ENCODE measurements at regions not wholly inside any gene's neighbourhood (a gene's known extent, or its start where the extent isn't known, plus 50 kb on each side); places are given as distances from the start of the nearest gene placed in this dataset.
A peak's percentile ranks its signal among the peaks of the same experiment; 100 is the strongest.
"Not testable (repeated sequence)": the region's sequence is repeated elsewhere in the genome, so short reads cannot be mapped to it uniquely, and the experiment has no call there.

- no peak for DNase-seq (ENCODE audit: low spot score)
Measured at GRCh38 chrX:50967736-50968135, 57.2 kb downstream of the BMP15 start.

- DNase-seq (ENCODE audit: low spot score): not testable (repeated sequence)
Measured at GRCh38 chrX:50968871-50969635, 58.5 kb downstream of the BMP15 start.

- no peak for DNase-seq (ENCODE audit: low spot score)
Measured at GRCh38 chrX:50971395-50971794, 60.9 kb downstream of the BMP15 start.

GRCh38 chrX:50973199-50973598 is 62.7 kb downstream of the BMP15 start:
- DNase-seq (ENCODE audit: low spot score): no peak

- no peak for DNase-seq (ENCODE audit: low spot score)
Measured at GRCh38 chrX:50978920-50979682, 68.6 kb downstream of the BMP15 start.

GRCh38 chrX:50980251-50980650 is 69.7 kb downstream of the BMP15 start:
- DNase-seq (ENCODE audit: low spot score): no peak

- no peak for DNase-seq (ENCODE audit: low spot score)
Measured at GRCh38 chrX:50988649-50989048, 78.1 kb downstream of the BMP15 start.

- no peak for DNase-seq (ENCODE audit: low spot score)
Measured at GRCh38 chrX:50996930-50997329, 86.4 kb downstream of the BMP15 start.

GRCh38 chrX:51000384-51000783 is 89.8 kb downstream of the BMP15 start:
- DNase-seq (ENCODE audit: low spot score): not testable (repeated sequence)

GRCh38 chrX:51001733-51002632 is 91.4 kb downstream of the BMP15 start:
- not testable (repeated sequence) for DNase-seq (ENCODE audit: low spot score)

- no peak for DNase-seq (ENCODE audit: low spot score)
Measured at GRCh38 chrX:51006064-51006463, 95.5 kb downstream of the BMP15 start.

GRCh38 chrX:51024106-51024696 is 113.7 kb downstream of the BMP15 start:
- no peak for DNase-seq (ENCODE audit: low spot score)

GRCh38 chrX:51026862-51027261 is 116.3 kb downstream of the BMP15 start:
- DNase-seq (ENCODE audit: low spot score): no peak

- DNase-seq (ENCODE audit: low spot score): no peak
Measured at GRCh38 chrX:51035746-51036145, 125.2 kb downstream of the BMP15 start.

GRCh38 chrX:51047950-51048349 is 137.4 kb downstream of the BMP15 start:
- no peak for DNase-seq (ENCODE audit: low spot score)

GRCh38 chrX:51053741-51054140 is 143.2 kb downstream of the BMP15 start:
- no peak for DNase-seq (ENCODE audit: low spot score)

- DNase-seq (ENCODE audit: low spot score): no peak
Measured at GRCh38 chrX:51098046-51098445, 187.5 kb downstream of the BMP15 start.

GRCh38 chrX:51119058-51119926 is 208.8 kb downstream of the BMP15 start:
- not testable (repeated sequence) for DNase-seq (ENCODE audit: low spot score)

GRCh38 chrX:51125743-51126142 is 206.9 kb upstream of the NUDT10 start:
- not testable (repeated sequence) for DNase-seq (ENCODE audit: low spot score)

- peak; percentile 21 for DNase-seq (ENCODE audit: low spot score)
Measured at GRCh38 chrX:51144828-51145442, 187.7 kb upstream of the NUDT10 start.
